ENCODE measurements at regions not wholly inside any gene's neighbourhood (a gene's known extent, or its start where the extent isn't known, plus 50 kb on each side); places are given as distances from the start of the nearest gene placed in this dataset.

DNA sequence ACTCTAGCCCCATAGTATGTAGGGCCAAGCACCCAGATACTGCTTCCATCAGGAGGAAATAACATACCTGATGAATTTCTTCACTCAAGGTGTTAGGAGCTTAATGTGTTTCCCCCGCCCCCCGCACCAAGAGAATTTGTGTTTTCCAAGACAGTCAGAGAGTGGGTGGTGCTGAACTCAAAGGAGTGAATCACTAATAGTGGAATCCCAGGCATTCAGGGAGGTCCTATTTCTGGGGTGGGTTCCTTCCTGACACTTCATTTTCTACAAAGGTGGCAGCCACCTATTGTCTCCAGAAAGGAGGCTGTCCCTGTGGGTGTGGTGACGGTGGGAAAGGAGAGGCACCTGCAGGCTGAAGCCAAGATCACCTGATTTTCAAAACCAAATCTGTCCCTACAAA, 50.8 kb upstream of the ELF5 start:
- Histone ChIP-seq H3K36me3 (ENCODE audit: control insufficient read depth in 2 of 3, insufficient read depth in 3 of 3, low read length in 3 of 3) (no peaks in the 10 kb centered on the region), H3K4me3 (ENCODE audit: low read length) (no peak overlapping the region), H3K4me1 (ENCODE audit: control insufficient read depth in 2 of 2, insufficient read depth in 2 of 2, low read length in 2 of 2) (no peaks in the 10 kb centered on the region), H3K27ac (ENCODE audit: low read depth, low read length) (no peak overlapping the region), H3K9me3 (ENCODE audit: control insufficient read depth in 2 of 3, low read length in 3 of 3) (no peaks in the 10 kb centered on the region), H3K27me3 (ENCODE audit: control insufficient read depth in 2 of 2, insufficient read depth in 2 of 2, low read length in 2 of 2) (no peaks in the 10 kb centered on the region)
- Mint-ChIP-seq H3K27me3 (peaks cover 23 to 54% (median 43%) of the 10 kb centered on the region in 5 donors), H3K9me3 (no peaks in the 10 kb centered on the region), H3K4me3 (no peak overlapping the region), H3K4me1 (no peaks in the 10 kb centered on the region), H3K27ac (no peak overlapping the region), H3K36me3 (no peaks in the 10 kb centered on the region)
- ChIA-PET CTCF (no interaction called here), POLR2A (no interaction called here)
- ATAC-seq (no peak), DNase-seq (no peak)
- intact Hi-C loops (cut with micrococcal nuclease), result no loop called here

DNA sequence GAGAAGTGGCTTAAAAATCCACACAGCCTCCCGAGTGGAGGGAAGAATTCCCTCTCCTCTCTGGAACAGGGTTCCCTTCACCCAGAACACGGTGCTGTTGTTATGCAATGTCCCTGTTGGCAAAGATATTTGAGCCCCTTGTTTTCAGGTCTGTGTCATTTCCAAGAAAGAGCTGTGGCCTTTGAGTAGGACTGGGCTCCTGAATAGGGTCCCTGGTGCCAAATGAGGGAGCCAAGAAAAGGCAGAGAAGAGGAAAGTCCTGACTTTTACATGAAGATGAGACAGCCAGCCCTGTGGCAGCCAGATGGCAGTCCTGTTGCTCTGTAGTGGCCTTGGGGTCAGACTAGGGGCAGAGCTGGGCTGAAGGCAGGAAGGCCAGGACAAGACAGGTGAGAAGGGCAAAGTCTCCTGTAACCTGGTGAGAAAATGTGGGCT, 51.2 kb upstream of the ELF5 start:
- Mint-ChIP-seq H3K4me3 (no peak overlapping the region), H3K36me3 (no peaks in the 10 kb centered on the region), H3K4me1 (no peaks in the 10 kb centered on the region), H3K27ac (no peak overlapping the region), H3K9me3 (no peaks in the 10 kb centered on the region), H3K27me3 (peaks cover 24 to 51% (median 40%) of the 10 kb centered on the region in 5 donors)
- Histone ChIP-seq H3K9me3 (ENCODE audit: control insufficient read depth in 2 of 3, low read length in 3 of 3) (no peaks in the 10 kb centered on the region), H3K4me1 (ENCODE audit: control insufficient read depth in 2 of 2, insufficient read depth in 2 of 2, low read length in 2 of 2) (no peaks in the 10 kb centered on the region), H3K27ac (ENCODE audit: low read depth, low read length) (no peak overlapping the region), H3K36me3 (ENCODE audit: control insufficient read depth in 2 of 3, insufficient read depth in 3 of 3, low read length in 3 of 3) (no peaks in the 10 kb centered on the region), H3K4me3 (ENCODE audit: low read length) (no peak overlapping the region), H3K27me3 (ENCODE audit: control insufficient read depth in 2 of 2, insufficient read depth in 2 of 2, low read length in 2 of 2) (no peaks in the 10 kb centered on the region)
- DNase-seq, result no peak
- CTCF ChIA-PET, result interaction anchor here (0.7 kb wide), 1 partner anchor 438 kb away, joined by 4 read pairs; no protein-coding TSS in a partner anchor
- POLR2A ChIA-PET, result no interaction called here
- intact Hi-C loops (cut with micrococcal nuclease), result no loop called here
- no peak for ATAC-seq

DNA sequence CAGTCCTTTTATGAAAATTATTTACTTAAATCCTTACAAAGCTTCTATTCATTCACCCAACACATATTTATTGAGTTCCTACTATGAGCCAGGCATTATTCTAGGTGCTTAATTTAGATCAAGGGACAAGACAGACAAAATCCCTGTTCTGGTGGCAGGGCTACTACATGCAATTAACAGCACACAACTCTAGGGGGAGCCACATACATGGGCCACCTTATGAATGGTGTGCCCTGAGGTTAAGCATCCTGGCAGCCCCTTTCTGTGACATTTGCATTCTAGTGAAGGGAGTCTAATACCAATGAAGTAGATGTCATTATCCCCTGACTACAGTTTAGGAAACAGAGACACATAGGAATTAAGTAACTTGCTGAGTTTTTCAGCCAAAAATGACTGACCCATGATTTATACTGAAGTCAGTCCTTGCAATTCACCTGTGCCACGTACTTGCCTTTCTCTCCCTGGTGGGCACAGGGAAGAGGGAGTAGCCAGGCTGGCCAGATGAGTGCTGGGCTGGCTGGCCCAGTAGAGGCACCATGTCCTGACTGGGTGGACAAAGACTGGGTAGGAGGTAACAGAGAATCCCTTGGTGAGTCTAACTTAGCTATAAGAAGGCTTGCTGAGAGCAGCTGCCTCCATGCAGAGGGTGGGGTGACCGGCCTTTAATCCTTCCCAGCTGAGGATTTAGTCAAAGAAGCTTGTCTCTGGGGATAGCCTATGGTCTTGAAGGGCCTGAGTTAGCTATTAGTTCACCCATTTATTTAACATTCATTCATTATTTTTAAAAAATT, 52.0 kb upstream of the ELF5 start:
- Histone ChIP-seq H3K4me3 (ENCODE audit: low read length) (no peak overlapping the region), H3K4me1 (ENCODE audit: control insufficient read depth in 2 of 2, insufficient read depth in 2 of 2, low read length in 2 of 2) (no peaks in the 10 kb centered on the region), H3K27me3 (ENCODE audit: control insufficient read depth in 2 of 2, insufficient read depth in 2 of 2, low read length in 2 of 2) (no peaks in the 10 kb centered on the region), H3K36me3 (ENCODE audit: control insufficient read depth in 2 of 3, insufficient read depth in 3 of 3, low read length in 3 of 3) (no peaks in the 10 kb centered on the region), H3K27ac (ENCODE audit: low read depth, low read length) (no peak overlapping the region), H3K9me3 (ENCODE audit: control insufficient read depth in 2 of 3, low read length in 3 of 3) (no peaks in the 10 kb centered on the region)
- ATAC-seq (no peak), DNase-seq (no peak)
- ChIA-PET CTCF (interaction anchor here (0.7 kb wide), 1 partner anchor 437 kb away, joined by 4 read pairs; no protein-coding TSS in a partner anchor), POLR2A (no interaction called here)
- H3K4me1 Mint-ChIP-seq, result no peaks in the 10 kb centered on the region
- no peaks in the 10 kb centered on the region for H3K9me3 Mint-ChIP-seq
- H3K27me3 Mint-ChIP-seq, result peaks cover 29 to 53% (median 40%) of the 10 kb centered on the region in 5 donors
- no peak overlapping the region for H3K4me3 Mint-ChIP-seq
- H3K27ac Mint-ChIP-seq, result no peak overlapping the region
- H3K36me3 Mint-ChIP-seq, result no peaks in the 10 kb centered on the region
- intact Hi-C loops (cut with micrococcal nuclease), result no loop called here

DNA sequence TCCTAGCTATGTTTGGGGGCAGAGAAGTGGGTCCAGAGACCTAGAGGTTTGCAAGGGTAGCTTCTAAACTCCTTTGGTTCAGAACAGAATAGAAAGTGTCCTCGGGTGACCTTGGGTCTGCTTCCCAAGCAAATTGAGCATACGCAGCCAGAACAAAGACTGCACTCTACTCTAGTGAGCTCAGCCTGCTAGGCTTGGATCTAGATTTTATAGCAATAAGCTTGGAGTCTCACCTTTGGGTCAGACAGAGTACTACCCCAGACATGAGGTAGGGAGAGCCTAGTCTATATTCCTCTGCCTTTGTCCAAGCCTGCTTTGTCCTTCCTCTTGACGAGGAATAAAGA, 52.6 kb upstream of the ELF5 start:
- no peaks in the 10 kb centered on the region for H3K36me3 Mint-ChIP-seq
- Histone ChIP-seq H3K27ac (ENCODE audit: low read depth, low read length) (no peak overlapping the region), H3K4me3 (ENCODE audit: low read length) (no peak overlapping the region), H3K27me3 (ENCODE audit: control insufficient read depth in 2 of 2, insufficient read depth in 2 of 2, low read length in 2 of 2) (no peaks in the 10 kb centered on the region), H3K9me3 (ENCODE audit: control insufficient read depth in 2 of 3, low read length in 3 of 3) (no peaks in the 10 kb centered on the region), H3K36me3 (ENCODE audit: control insufficient read depth in 2 of 3, insufficient read depth in 3 of 3, low read length in 3 of 3) (no peaks in the 10 kb centered on the region), H3K4me1 (ENCODE audit: control insufficient read depth in 2 of 2, insufficient read depth in 2 of 2, low read length in 2 of 2) (no peaks in the 10 kb centered on the region)
- DNase-seq (no peak), ATAC-seq (no peak)
- intact Hi-C loops (cut with micrococcal nuclease), result no loop called here
- H3K9me3 Mint-ChIP-seq, result no peaks in the 10 kb centered on the region
- H3K27me3 Mint-ChIP-seq, result peaks cover 28 to 53% (median 39%) of the 10 kb centered on the region in 5 donors
- H3K4me3 Mint-ChIP-seq, result no peak overlapping the region
- POLR2A ChIA-PET, result no interaction called here
- CTCF ChIA-PET, result no interaction called here
- H3K4me1 Mint-ChIP-seq, result no peaks in the 10 kb centered on the region
- H3K27ac Mint-ChIP-seq, result no peak overlapping the region

DNA sequence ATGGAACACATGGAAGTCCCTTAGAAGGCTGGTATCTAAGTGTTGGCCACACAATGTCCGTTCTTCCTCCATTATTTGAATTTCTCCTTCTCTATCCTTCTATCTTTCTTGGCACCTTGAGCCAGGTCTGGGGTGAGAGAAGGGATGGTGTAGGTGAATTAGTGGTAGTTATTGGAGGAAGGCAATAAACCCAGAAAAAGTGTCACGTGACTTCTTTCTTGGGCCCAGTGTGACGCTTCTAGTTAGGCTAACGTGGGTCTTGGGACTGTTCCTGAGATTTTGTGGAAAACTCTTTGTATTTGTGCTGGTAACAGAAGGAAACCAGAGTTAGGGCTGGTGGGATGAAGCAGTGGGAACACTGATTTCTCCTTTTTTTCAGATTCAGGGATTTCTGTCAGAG, 53.1 kb upstream of the ELF5 start:
- intact Hi-C loops (cut with micrococcal nuclease), result no loop called here
- CTCF ChIA-PET, result no interaction called here
- H3K9me3 Mint-ChIP-seq, result no peaks in the 10 kb centered on the region

DNA sequence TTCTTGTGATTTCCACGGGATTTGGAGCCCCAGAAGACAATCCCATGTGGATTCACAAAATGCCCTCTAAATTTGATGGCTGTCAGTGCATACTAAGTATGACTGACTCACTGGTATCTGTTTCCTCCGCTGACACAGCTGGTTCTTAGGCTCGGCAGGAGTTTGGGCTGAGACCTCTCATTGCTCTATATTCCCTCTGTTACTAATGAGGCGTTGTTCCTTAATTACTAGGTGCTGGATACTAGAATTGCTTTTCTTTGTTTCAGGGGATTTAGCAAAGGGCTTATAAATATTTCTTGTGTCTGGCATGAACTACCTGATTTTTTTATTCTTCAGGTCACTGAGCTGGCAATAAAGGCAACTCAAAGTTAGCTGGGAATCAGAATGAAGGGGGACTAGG, 53.2 kb upstream of the EHF start:
- Mint-ChIP-seq H3K27ac (no peak overlapping the region), H3K4me3 (no peak overlapping the region), H3K36me3 (no peaks in the 10 kb centered on the region), H3K4me1 (no peaks in the 10 kb centered on the region), H3K9me3 (no peaks in the 10 kb centered on the region), H3K27me3 (peaks cover 30 to 54% (median 35%) of the 10 kb centered on the region in 5 donors)
- Histone ChIP-seq H3K4me3 (ENCODE audit: low read length) (no peak overlapping the region), H3K9me3 (ENCODE audit: control insufficient read depth in 2 of 3, low read length in 3 of 3) (no peaks in the 10 kb centered on the region), H3K4me1 (ENCODE audit: control insufficient read depth in 2 of 2, insufficient read depth in 2 of 2, low read length in 2 of 2) (no peaks in the 10 kb centered on the region), H3K36me3 (ENCODE audit: control insufficient read depth in 2 of 3, insufficient read depth in 3 of 3, low read length in 3 of 3) (no peaks in the 10 kb centered on the region), H3K27me3 (ENCODE audit: control insufficient read depth in 2 of 2, insufficient read depth in 2 of 2, low read length in 2 of 2) (no peaks in the 10 kb centered on the region), H3K27ac (ENCODE audit: low read depth, low read length) (no peak overlapping the region)
- intact Hi-C loops (cut with micrococcal nuclease), result no loop called here
- DNase-seq (no peak), ATAC-seq (no peak)
- CTCF ChIA-PET, result no interaction called here
- POLR2A ChIA-PET, result no interaction called here

More for the DNA sequence above, 53.1 kb upstream of the ELF5 start:
- DNase-seq, result no peak
- Histone ChIP-seq H3K27me3 (ENCODE audit: control insufficient read depth in 2 of 2, insufficient read depth in 2 of 2, low read length in 2 of 2) (no peaks in the 10 kb centered on the region), H3K4me3 (ENCODE audit: low read length) (no peak overlapping the region), H3K4me1 (ENCODE audit: control insufficient read depth in 2 of 2, insufficient read depth in 2 of 2, low read length in 2 of 2) (no peaks in the 10 kb centered on the region), H3K27ac (ENCODE audit: low read depth, low read length) (no peak overlapping the region), H3K9me3 (ENCODE audit: control insufficient read depth in 2 of 3, low read length in 3 of 3) (no peaks in the 10 kb centered on the region), H3K36me3 (ENCODE audit: control insufficient read depth in 2 of 3, insufficient read depth in 3 of 3, low read length in 3 of 3) (no peaks in the 10 kb centered on the region)
- no peak for ATAC-seq
- no peak overlapping the region for H3K27ac Mint-ChIP-seq
- peaks cover 27 to 50% (median 36%) of the 10 kb centered on the region in 5 donors for H3K27me3 Mint-ChIP-seq
- H3K4me3 Mint-ChIP-seq, result no peak overlapping the region
- H3K4me1 Mint-ChIP-seq, result no peaks in the 10 kb centered on the region
- POLR2A ChIA-PET, result no interaction called here
- H3K36me3 Mint-ChIP-seq, result no peaks in the 10 kb centered on the region

DNA sequence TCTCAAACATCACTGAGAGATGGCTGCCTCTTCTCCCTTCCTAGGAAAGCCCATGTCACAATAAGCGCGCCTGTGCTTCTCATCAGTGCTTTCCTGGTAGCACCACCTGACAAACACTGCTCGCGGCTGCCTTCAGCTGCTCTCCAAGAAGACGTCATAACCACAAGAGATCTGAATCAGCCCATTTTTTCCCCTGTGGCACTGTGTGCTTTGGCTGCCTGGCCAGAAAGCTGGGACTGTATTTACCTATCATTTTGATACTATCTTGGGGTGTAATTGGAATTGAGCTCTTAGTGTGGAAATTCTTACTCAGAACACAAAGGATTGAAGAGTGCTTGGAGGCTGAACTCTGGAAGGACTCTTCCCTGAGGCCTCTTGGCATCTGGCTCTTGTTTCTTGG, 50.3 kb upstream of the EHF start:
- Mint-ChIP-seq H3K36me3 (no peaks in the 10 kb centered on the region), H3K27me3 (peaks cover 26 to 52% (median 44%) of the 10 kb centered on the region in 5 donors), H3K4me3 (no peak overlapping the region), H3K9me3 (no peaks in the 10 kb centered on the region), H3K27ac (no peak overlapping the region), H3K4me1 (no peaks in the 10 kb centered on the region)
- Histone ChIP-seq H3K27ac (ENCODE audit: low read depth, low read length) (no peak overlapping the region), H3K4me1 (ENCODE audit: control insufficient read depth in 2 of 2, insufficient read depth in 2 of 2, low read length in 2 of 2) (no peaks in the 10 kb centered on the region), H3K36me3 (ENCODE audit: control insufficient read depth in 2 of 3, insufficient read depth in 3 of 3, low read length in 3 of 3) (no peaks in the 10 kb centered on the region), H3K9me3 (ENCODE audit: control insufficient read depth in 2 of 3, low read length in 3 of 3) (no peaks in the 10 kb centered on the region), H3K4me3 (ENCODE audit: low read length) (no peak overlapping the region), H3K27me3 (ENCODE audit: control insufficient read depth in 2 of 2, insufficient read depth in 2 of 2, low read length in 2 of 2) (no peaks in the 10 kb centered on the region)
- CTCF ChIA-PET, result no interaction called here
- intact Hi-C loops (cut with micrococcal nuclease), result no loop called here
- ATAC-seq (no peak), DNase-seq (no peak)
- POLR2A ChIA-PET, result no interaction called here

All from naive thymus-derived CD4-positive, alpha-beta T cell (primary cell).